ENCODE measurements at regions not wholly inside any gene's neighbourhood (a gene's known extent, or its start where the extent isn't known, plus 50 kb on each side); places are given as distances from the start of the nearest gene placed in this dataset.

- TF ChIP-seq, protein P1, sequence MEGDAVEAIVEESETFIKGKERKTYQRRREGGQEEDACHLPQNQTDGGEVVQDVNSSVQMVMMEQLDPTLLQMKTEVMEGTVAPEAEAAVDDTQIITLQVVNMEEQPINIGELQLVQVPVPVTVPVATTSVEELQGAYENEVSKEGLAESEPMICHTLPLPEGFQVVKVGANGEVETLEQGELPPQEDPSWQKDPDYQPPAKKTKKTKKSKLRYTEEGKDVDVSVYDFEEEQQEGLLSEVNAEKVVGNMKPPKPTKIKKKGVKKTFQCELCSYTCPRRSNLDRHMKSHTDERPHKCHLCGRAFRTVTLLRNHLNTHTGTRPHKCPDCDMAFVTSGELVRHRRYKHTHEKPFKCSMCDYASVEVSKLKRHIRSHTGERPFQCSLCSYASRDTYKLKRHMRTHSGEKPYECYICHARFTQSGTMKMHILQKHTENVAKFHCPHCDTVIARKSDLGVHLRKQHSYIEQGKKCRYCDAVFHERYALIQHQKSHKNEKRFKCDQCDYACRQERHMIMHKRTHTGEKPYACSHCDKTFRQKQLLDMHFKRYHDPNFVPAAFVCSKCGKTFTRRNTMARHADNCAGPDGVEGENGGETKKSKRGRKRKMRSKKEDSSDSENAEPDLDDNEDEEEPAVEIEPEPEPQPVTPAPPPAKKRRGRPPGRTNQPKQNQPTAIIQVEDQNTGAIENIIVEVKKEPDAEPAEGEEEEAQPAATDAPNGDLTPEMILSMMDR (IDR thresholded peaks at IDR 0.05; ENCODE audit: control insufficient read depth, extremely low read depth, insufficient read depth): no peak
- H3K4me3 ChIP-seq (ENCODE audit: low read depth, low read length): no peak overlapping the region
- DNase-seq (ENCODE audit: low read depth): no peak
Measured at GRCh38 chr5:84794486-84795035, 409.9 kb upstream of the EDIL3 start.

DNA sequence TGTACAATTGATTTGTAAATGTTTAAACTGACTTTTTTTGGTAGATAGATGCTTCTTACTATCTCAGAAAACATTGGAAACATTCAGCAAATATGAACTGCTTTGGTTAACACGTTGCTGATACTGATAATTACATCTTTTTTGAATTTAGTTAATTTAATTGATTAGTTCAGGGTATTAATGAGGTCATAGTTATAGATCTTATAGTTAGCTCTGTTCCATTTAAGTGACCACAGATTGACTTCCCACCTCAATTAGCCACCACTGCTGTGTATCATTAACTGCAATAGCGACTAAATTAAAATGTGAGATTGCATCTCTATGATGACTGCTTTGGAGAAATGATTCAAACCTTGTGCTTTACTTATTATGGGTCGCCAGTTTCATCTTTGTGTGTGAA lies 407.1 kb upstream of the EDIL3 start:
- TF ChIP-seq, protein P1 (IDR thresholded peaks at IDR 0.05; ENCODE audit: control insufficient read depth, extremely low read depth, insufficient read depth): no peak
- no peak overlapping the region for H3K4me3 ChIP-seq (ENCODE audit: low read depth, low read length)
- DNase-seq (ENCODE audit: low read depth): no peak

GRCh38 chr5:84791138-84791537 lies 406.5 kb upstream of the EDIL3 start:
- no peak for DNase-seq (ENCODE audit: low read depth)
- no peak overlapping the region for H3K4me3 ChIP-seq (ENCODE audit: low read depth, low read length)
- TF ChIP-seq, protein P1 (IDR thresholded peaks at IDR 0.05; ENCODE audit: control insufficient read depth, extremely low read depth, insufficient read depth): no peak

DNA sequence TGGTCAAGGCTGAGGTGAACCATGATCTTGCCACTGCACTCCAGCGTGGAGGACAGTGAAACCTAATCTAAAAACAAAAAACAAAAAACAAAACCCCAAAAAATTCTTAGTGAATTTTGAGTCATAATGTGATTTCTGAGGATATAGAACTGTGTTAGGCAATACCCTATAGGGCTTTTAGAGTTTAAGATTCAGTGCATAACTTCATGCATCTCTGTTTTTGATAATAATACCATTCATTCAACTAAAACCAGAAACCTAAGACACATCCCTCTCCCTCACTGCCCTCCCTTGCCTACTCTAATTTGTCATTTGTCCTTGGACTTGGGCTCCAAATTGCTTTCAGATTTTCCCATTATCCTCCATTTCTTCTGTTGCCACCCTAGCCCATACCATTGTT lies 405.7 kb upstream of the EDIL3 start:
- TF ChIP-seq, protein P1 (IDR thresholded peaks at IDR 0.05; ENCODE audit: control insufficient read depth, extremely low read depth, insufficient read depth): no peak
- H3K4me3 ChIP-seq (ENCODE audit: low read depth, low read length): no peak overlapping the region
- DNase-seq (ENCODE audit: low read depth): no peak

DNA sequence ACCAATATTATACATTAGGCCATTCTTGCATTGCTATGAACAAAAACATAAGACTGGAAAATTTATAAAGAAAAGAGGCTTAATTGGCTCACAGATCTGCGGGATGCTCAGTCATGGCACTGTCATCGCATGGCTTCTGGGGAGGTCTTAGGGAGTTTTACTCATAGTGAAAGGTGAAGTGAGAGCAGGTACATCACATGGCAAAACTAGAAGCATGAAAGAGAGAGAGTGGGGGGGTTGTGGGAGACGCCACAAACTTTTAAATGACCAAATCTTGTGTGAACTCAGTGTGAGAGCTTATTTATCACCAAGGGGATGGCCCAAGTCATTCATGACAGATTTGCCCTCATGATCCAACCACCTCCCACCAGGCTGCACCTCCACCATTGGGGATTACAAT lies 398.3 kb upstream of the EDIL3 start:
- H3K4me3 ChIP-seq (ENCODE audit: low read depth, low read length): no peak overlapping the region
- TF ChIP-seq, protein P1 (IDR thresholded peaks at IDR 0.05; ENCODE audit: control insufficient read depth, extremely low read depth, insufficient read depth): no peak
- no peak for DNase-seq (ENCODE audit: low read depth)

DNA sequence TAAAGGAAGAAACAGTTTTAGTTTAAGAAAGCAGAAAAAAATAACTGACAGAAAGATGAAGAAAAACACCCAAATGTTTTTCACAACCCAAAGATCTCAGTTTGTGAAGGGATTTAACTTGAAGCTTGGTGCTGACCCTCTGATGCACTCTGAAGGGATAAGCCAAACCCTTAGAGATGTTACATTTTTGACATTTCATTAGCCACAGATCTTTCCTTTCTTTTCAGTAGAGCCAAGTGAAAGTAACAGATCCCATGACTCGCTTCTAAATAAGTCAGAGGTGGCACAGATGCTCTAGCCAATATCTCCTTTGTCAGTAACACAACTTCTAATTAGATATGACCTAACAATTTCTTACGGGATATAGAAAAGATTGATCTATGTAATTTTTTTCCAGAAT lies 394.5 kb upstream of the EDIL3 start:
- H3K4me3 ChIP-seq (ENCODE audit: low read depth, low read length): no peak overlapping the region
- TF ChIP-seq, protein P1 (IDR thresholded peaks at IDR 0.05; ENCODE audit: control insufficient read depth, extremely low read depth, insufficient read depth): no peak
- no peak for DNase-seq (ENCODE audit: low read depth)

DNA sequence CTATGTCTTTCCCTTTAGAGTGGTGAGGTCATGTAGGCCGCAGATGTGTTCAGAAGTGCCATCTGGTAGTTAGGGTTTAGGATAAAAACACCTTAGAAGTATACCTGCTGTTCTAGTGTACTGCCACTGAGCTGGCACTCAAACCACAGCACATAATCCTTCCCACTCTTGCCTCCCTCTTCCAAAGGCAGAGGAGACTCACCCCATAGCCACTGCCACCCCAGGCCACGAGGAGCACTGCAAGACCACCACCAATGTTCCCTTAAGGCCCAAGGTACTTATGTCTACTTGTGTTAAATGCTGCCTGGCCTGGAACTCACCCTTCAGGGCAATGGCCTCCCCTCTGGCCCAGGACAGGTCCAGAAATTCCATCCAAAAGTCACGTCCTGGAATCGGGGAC lies 379.5 kb upstream of the EDIL3 start:
- H3K4me3 ChIP-seq (ENCODE audit: low read depth, low read length): no peak overlapping the region
- no peak for DNase-seq (ENCODE audit: low read depth)
- TF ChIP-seq, protein P1 (IDR thresholded peaks at IDR 0.05; ENCODE audit: control insufficient read depth, extremely low read depth, insufficient read depth): no peak
